Stimulated activated CD4-positive, alpha-beta T cell treated with anti-CD3 and anti-CD28 coated beads, TNF-alpha, amount 100 ng/mL, for 1 hour (primary cell): ENCODE measurements at regions not wholly inside any gene's neighbourhood (a gene's known extent, or its start where the extent isn't known, plus 50 kb on each side); places are given as distances from the start of the nearest gene placed in this dataset.

Experiments
- DNase-seq, 3 donors: peaks; one replicate each; pipeline ENCODE4 v3.0.0-alpha.2; 2020; ENCODE audit warnings: low read depth in 3 of 3, low spot score in 1 of 3

DNA sequence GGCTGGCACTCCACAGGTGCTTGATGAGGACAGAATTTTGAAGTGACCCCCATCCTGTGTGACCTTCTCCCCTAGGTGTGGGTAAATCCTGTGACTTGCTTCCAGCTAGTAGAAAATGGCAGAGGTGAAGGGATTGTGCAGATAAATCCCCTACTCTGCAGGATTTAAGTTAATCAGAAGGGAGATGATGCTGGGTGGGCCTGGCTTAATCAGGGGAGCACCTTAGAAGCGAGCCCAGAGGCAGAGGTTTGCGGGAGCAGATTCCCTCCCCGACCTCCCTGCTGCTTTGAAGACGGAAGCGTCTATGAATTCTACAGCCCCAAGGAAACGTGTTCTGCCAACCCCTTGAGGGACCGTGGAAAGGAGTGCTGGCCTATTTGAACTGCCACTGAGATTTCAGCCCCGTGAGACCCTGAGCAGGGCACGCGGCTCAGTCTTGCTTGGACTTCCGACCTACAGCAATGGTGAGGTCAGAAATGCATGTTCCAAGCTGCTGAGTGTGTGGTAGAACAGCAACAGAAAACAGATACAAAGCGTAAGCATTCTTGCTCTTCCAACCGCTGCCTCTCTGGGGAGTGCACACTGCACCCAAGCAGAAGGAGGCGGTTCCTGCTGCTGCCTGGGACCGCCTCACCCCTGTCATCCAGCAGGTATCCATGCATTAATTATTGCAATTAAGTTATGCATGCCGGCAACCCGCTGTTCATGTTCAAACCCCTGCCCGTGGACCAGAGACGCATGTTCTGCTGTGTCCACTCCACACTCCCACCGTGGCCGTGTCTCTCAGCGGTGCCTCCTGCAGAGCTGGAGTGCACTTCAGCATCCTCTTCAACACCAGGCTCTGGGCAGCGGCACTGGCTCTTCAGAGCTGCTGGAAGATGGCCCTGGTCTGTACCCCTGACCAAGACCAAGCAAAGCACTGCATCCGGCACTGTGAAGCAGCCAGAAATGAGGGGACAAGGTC lies 54.6 kb upstream of the RXRA start:
- DNase-seq: no peak

DNA sequence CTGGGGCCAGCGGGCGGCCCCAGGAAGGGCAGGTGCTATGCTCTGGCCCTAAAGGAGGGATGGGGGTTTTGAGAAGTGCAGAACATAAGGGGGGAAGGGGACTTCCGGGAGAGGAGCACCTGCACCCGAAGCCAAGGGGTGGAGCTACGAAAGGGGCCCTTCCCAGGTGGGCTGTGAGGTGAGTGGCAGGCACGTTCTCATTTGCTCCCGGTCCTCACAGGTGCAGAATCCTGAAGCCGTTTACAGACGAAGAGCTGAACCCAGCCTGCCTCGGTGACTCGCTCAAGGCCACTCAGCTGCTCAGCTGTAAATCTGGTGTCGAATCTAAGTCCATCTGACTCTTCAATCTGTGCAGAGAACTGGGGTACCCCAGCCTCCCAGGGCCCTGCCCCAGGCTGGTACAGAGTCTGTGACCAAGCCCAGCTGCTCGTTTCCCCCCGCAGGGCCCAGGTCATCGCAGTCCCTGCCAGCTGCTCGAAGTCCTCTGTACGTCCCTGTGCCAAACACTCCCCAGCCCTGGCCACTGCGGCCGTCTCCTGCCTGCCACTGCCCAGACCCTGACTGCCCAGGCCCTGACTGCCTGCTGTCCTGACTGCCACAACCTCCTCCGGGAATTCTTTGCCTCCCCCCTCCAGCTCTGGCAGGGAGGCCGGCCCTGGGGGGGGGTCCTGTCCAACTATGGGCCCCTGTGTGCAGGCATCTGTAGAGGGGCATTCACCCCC lies 53.8 kb upstream of the RXRA start:
- no peak for DNase-seq

DNA sequence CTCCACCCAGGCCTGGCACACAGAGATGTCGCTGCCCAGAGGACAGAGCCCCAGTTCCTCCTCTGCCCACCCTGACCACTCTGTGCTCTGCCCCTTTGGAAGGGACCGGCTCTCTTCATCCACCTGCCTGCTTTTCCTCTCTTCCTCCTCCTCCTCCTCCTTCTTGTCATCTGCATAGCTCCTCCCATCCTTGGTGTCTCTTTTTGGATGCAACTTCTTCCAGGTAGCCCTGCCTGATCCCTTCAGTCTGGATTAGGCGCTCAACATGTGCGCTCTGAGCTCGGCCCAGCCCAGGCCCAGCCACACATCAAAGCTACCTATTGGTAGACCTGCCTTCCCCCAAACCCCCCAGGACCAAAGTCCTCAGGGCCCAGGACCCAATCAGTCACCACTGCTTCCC lies 52.6 kb upstream of the RXRA start:
- DNase-seq: no peak

DNA sequence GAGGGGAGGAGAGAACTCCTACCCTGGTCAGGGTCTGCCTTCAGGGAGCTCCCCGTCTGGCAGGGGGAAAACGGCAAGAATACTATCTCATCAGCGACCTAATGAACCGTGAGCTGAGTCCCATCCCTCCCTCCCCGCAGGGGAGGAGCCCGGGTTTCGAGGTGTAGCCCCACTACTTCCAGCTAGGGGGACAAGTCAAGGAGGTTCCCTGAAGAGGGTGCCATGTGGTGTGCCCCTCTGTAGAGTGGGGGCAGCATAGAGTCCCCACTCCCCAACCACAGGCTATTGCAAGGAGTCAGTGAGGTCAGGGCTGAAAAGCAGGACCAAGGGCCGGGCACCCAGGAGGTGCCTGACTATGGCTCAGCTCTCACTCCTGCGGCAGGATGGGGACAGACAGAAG lies 50.9 kb upstream of the RXRA start:
- DNase-seq: no peak

DNA sequence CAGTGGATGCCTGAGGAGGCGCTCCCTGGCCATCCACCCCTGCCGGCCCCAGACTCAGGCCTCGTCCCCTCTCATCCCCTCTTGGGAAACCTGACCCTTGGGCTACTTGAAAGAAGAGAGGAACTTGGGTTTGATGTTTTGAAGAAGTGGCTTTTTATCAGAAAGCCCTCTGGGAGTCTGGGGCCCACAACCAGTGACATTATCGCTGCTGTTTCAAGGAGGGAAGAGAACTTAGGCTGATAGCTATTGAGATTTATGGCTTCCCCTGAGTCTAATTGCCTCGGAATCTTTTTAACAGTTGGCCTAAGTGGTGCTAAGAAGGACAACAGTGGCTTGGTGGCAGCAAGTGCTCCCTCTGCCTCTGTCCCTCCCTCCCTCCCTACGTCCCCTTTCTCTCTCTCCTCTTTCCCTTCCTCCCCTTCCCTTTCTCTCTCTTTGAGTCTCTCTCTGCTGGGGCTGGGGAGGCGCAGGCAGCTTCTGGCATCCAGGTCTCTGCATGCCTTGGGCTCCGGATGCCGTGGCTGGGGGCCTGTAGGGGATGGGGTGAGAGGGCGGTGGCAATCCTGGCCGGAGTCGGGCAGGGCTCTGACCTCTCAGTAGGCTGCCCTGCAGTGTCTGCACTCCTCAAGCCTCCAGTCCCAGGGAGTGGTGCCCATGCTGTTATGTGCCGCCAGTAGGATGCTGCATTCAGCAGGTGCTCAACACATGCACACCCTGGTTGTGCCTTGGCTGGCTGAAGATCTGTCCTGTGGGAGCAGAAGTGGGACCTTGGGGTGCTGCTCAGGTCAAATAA lies 49.6 kb upstream of the RXRA start:
- DNase-seq: no peak
